GM23338 (cell line): ENCODE measurements at regions not wholly inside any gene's neighbourhood (a gene's known extent, or its start where the extent isn't known, plus 50 kb on each side); places are given as distances from the start of the nearest gene placed in this dataset.

Source experiments
- ATAC-seq: fragments of 200-7000 bp; cut with Tn5 transposase; 3 replicates; pipeline ENCODE4 v1.9.1; 2020
- DNase-seq: peaks from one replicate; pipeline ENCODE4 v3.0.0-alpha.2; 2015; ENCODE audit warnings: low spot score
- H2AFZ ChIP-seq: fragments of 200-600 bp; sonication (generic); 2 replicates; pipeline ENCODE4 v1.8.0; 2016; ENCODE audit warnings: antibody characterized with exemption, mild to moderate bottlenecking, moderate library complexity
- H3F3A ChIP-seq: fragments of 200-600 bp; sonication (generic); replicated peaks from 2 replicates; pipeline ENCODE4 v1.8.0; 2017; ENCODE audit warnings: antibody characterized with exemption, mixed run types, low read depth
- H3K27ac ChIP-seq: fragments of 200-600 bp; sonication (generic); 2 replicates; pipeline ENCODE4 v1.6.1; 2016; ENCODE audit warnings: low read depth
- H3K27me3 ChIP-seq: fragments of 200-600 bp; sonication (generic); 2 replicates; pipeline ENCODE4 v1.8.0; 2016; ENCODE audit warnings: mild to moderate bottlenecking, mixed run types, moderate library complexity; ENCODE audit not compliant: insufficient read depth
- H3K36me3 ChIP-seq: fragments of 200-600 bp; sonication (generic); 2 replicates; pipeline ENCODE4 v1.8.0; 2016; ENCODE audit warnings: mild to moderate bottlenecking; ENCODE audit not compliant: insufficient read depth
- H3K4me1 ChIP-seq: fragments of 200-600 bp; sonication (generic); 2 replicates; pipeline ENCODE4 v1.8.0; 2016; ENCODE audit warnings: mild to moderate bottlenecking, moderate library complexity; ENCODE audit not compliant: insufficient read depth
- H3K4me2 ChIP-seq: fragments of 200-600 bp; sonication (generic); 2 replicates; pipeline ENCODE4 v1.7.1; 2017; ENCODE audit warnings: mixed run types
- H3K4me3 ChIP-seq: fragments of 200-600 bp; sonication (generic); 2 replicates; pipeline ENCODE4 v1.6.1; 2016; ENCODE audit warnings: mixed run types
- H3K79me2 ChIP-seq: fragments of 200-600 bp; sonication (generic); replicated peaks from 2 replicates; pipeline ENCODE4 v1.8.0; 2017; ENCODE audit warnings: mild to moderate bottlenecking; ENCODE audit not compliant: insufficient read depth
- H3K9me2 ChIP-seq: fragments of 200-600 bp; sonication (generic); 2 replicates; pipeline ENCODE4 v1.8.0; 2017; ENCODE audit not compliant: insufficient read depth
- H4K20me1 ChIP-seq: fragments of 200-600 bp; sonication (generic); replicated peaks from 2 replicates; pipeline ENCODE4 v1.8.0; 2017; ENCODE audit warnings: mild to moderate bottlenecking; ENCODE audit not compliant: insufficient read depth
- H3K27ac Mint-ChIP-seq: 2 replicates; pipeline ENCODE4 v1.8.0; 2020; ENCODE audit warnings: inconsistent platforms, mild to moderate bottlenecking, moderate library complexity, mixed read lengths
- H3K27me3 Mint-ChIP-seq: 3 replicates; pipeline ENCODE4 v1.8.0; 2022; ENCODE audit warnings: low read depth, mild to moderate bottlenecking, moderate library complexity, mixed read lengths, inconsistent platforms; ENCODE audit not compliant: insufficient read depth, poor library complexity
- H3K36me3 Mint-ChIP-seq: 3 replicates; pipeline ENCODE4 v1.8.0; 2021; ENCODE audit warnings: low read depth, mild to moderate bottlenecking, inconsistent platforms, moderate library complexity, mixed read lengths
- H3K4me1 Mint-ChIP-seq: 3 replicates; pipeline ENCODE4 v1.8.0; 2020; ENCODE audit warnings: mild to moderate bottlenecking, inconsistent platforms, mixed read lengths
- H3K4me3 Mint-ChIP-seq: 3 replicates; pipeline ENCODE4 v1.8.0; 2021; ENCODE audit warnings: moderate library complexity, mild to moderate bottlenecking, inconsistent platforms, mixed read lengths
- H3K9me3 Mint-ChIP-seq: 3 replicates; pipeline ENCODE4 v1.8.0; 2020; ENCODE audit warnings: moderate library complexity, mild to moderate bottlenecking, inconsistent platforms, mixed read lengths
- CREB1 ChIP-seq: fragments of 250-450 bp; sonication (Bioruptor Pico); IDR thresholded peaks from 2 replicates; pipeline ENCODE4 v1.5.0; 2020; ENCODE audit warnings: low read depth, mild to moderate bottlenecking, moderate library complexity
- EZH2 ChIP-seq: fragments of 200-600 bp; sonication (generic); IDR thresholded peaks from one replicate; pipeline ENCODE4 v1.8.0; 2017; ENCODE audit warnings: antibody characterized with exemption, mild to moderate bottlenecking, low read depth; ENCODE audit not compliant: unreplicated experiment
- EZH2phosphoT487 ChIP-seq: fragments of 200-600 bp; sonication (generic); IDR thresholded peaks from one replicate; pipeline ENCODE4 v1.8.1; 2018; ENCODE audit warnings: antibody characterized with exemption; ENCODE audit not compliant: unreplicated experiment
- JUNB ChIP-seq: IDR thresholded peaks from one replicate; pipeline ENCODE4 v1.6.1; 2016; ENCODE audit warnings: antibody characterized with exemption; ENCODE audit not compliant: unreplicated experiment
- NANOG ChIP-seq: IDR thresholded peaks from 2 replicates; pipeline ENCODE4 v1.6.1; 2016; ENCODE audit warnings: antibody characterized with exemption, borderline replicate concordance
- POLR2AphosphoS5 ChIP-seq: IDR thresholded peaks from 2 replicates; pipeline ENCODE4 v1.6.1; 2016; ENCODE audit warnings: antibody characterized with exemption, low read depth
- ZNF114 ChIP-seq: fragments of 250-450 bp; sonication (Bioruptor Pico); IDR thresholded peaks from 2 replicates; pipeline ENCODE4 v1.5.0; 2020; ENCODE audit warnings: mild to moderate bottlenecking, moderate library complexity
- ZNF331 ChIP-seq: fragments of 250-450 bp; sonication (Bioruptor Pico); IDR thresholded peaks from 2 replicates; pipeline ENCODE4 v1.5.0; 2020; ENCODE audit warnings: low read depth, mild to moderate bottlenecking, moderate library complexity
- TF ChIP-seq, protein P1 (sequence below): IDR thresholded peaks from one replicate; pipeline ENCODE4 v1.6.1; 2018; ENCODE audit warnings: antibody characterized with exemption; ENCODE audit not compliant: unreplicated experiment
- TF ChIP-seq, protein P2 (sequence below), 2 experiments: fragments of 200-600 bp in 1 of 2; sonication (generic) in 1 of 2; conservative IDR thresholded peaks; 2 replicates each; pipeline versions ENCODE4 v1.5.1 to v1.6.1; 2016 to 2017; ENCODE audit warnings: antibody characterized with exemption in 2 of 2, low read depth in 2 of 2, mild to moderate bottlenecking in 2 of 2, moderate library complexity in 1 of 2
- TF ChIP-seq, protein P3 (sequence below): fragments of 250-450 bp; sonication (Bioruptor Pico); IDR thresholded peaks from 2 replicates; pipeline ENCODE4 v1.5.0; 2020; ENCODE audit warnings: mild to moderate bottlenecking, moderate library complexity

DNA sequence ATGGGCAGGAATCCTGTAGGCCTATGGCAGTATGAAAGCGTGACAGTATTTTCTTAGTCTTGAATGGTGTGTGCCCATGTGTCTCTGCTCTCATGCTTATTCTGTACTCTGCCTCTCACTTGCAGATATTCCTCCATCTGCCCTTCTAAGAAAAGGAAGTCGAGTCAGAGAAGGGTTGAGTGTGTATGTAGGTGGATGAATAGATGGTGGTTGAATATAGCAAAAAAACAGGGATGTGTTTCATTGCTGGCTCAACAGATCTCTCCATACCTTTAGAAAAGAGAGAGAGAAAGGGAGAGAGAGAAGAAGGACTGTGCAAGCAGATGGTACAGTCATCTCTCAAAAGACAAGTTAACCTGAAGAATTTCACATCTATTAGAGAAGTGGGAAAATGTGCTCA, 381.5 kb downstream of the FBXW7 start:
- DNase-seq: no peak
- no peak overlapping the region for H3K4me3 ChIP-seq
- ATAC-seq: no peak
- no peaks in the 10 kb centered on the region for H3K79me2 ChIP-seq
- no peaks in the 10 kb centered on the region for H3K36me3 Mint-ChIP-seq
- H2AFZ ChIP-seq: no peak overlapping the region
- no peaks in the 10 kb centered on the region for H4K20me1 ChIP-seq
- H3K4me2 ChIP-seq: no peak overlapping the region
- no peak overlapping the region for H3K4me3 Mint-ChIP-seq
- no peak overlapping the region for H3K27ac Mint-ChIP-seq
- H3K36me3 ChIP-seq: no peaks in the 10 kb centered on the region; the same call in 1 of the 2 replicates
- TF ChIP-seq, protein P1, sequence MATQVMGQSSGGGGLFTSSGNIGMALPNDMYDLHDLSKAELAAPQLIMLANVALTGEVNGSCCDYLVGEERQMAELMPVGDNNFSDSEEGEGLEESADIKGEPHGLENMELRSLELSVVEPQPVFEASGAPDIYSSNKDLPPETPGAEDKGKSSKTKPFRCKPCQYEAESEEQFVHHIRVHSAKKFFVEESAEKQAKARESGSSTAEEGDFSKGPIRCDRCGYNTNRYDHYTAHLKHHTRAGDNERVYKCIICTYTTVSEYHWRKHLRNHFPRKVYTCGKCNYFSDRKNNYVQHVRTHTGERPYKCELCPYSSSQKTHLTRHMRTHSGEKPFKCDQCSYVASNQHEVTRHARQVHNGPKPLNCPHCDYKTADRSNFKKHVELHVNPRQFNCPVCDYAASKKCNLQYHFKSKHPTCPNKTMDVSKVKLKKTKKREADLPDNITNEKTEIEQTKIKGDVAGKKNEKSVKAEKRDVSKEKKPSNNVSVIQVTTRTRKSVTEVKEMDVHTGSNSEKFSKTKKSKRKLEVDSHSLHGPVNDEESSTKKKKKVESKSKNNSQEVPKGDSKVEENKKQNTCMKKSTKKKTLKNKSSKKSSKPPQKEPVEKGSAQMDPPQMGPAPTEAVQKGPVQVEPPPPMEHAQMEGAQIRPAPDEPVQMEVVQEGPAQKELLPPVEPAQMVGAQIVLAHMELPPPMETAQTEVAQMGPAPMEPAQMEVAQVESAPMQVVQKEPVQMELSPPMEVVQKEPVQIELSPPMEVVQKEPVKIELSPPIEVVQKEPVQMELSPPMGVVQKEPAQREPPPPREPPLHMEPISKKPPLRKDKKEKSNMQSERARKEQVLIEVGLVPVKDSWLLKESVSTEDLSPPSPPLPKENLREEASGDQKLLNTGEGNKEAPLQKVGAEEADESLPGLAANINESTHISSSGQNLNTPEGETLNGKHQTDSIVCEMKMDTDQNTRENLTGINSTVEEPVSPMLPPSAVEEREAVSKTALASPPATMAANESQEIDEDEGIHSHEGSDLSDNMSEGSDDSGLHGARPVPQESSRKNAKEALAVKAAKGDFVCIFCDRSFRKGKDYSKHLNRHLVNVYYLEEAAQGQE: no peak
- TF ChIP-seq, protein P2, sequence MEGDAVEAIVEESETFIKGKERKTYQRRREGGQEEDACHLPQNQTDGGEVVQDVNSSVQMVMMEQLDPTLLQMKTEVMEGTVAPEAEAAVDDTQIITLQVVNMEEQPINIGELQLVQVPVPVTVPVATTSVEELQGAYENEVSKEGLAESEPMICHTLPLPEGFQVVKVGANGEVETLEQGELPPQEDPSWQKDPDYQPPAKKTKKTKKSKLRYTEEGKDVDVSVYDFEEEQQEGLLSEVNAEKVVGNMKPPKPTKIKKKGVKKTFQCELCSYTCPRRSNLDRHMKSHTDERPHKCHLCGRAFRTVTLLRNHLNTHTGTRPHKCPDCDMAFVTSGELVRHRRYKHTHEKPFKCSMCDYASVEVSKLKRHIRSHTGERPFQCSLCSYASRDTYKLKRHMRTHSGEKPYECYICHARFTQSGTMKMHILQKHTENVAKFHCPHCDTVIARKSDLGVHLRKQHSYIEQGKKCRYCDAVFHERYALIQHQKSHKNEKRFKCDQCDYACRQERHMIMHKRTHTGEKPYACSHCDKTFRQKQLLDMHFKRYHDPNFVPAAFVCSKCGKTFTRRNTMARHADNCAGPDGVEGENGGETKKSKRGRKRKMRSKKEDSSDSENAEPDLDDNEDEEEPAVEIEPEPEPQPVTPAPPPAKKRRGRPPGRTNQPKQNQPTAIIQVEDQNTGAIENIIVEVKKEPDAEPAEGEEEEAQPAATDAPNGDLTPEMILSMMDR (conservative IDR thresholded peaks at IDR 0.05; ENCODE audit: low read depth in 2 of 2): no peak
- TF ChIP-seq CREB1 (CRISPR knock-in tag) (no peak), JUNB (no peak), POLR2AphosphoS5 (no peak), ZNF114 (CRISPR knock-in tag) (no peak), EZH2 (no peak), EZH2phosphoT487 (no peak), NANOG (no peak), ZNF331 (CRISPR knock-in tag) (no peak)
- TF ChIP-seq, protein P3, sequence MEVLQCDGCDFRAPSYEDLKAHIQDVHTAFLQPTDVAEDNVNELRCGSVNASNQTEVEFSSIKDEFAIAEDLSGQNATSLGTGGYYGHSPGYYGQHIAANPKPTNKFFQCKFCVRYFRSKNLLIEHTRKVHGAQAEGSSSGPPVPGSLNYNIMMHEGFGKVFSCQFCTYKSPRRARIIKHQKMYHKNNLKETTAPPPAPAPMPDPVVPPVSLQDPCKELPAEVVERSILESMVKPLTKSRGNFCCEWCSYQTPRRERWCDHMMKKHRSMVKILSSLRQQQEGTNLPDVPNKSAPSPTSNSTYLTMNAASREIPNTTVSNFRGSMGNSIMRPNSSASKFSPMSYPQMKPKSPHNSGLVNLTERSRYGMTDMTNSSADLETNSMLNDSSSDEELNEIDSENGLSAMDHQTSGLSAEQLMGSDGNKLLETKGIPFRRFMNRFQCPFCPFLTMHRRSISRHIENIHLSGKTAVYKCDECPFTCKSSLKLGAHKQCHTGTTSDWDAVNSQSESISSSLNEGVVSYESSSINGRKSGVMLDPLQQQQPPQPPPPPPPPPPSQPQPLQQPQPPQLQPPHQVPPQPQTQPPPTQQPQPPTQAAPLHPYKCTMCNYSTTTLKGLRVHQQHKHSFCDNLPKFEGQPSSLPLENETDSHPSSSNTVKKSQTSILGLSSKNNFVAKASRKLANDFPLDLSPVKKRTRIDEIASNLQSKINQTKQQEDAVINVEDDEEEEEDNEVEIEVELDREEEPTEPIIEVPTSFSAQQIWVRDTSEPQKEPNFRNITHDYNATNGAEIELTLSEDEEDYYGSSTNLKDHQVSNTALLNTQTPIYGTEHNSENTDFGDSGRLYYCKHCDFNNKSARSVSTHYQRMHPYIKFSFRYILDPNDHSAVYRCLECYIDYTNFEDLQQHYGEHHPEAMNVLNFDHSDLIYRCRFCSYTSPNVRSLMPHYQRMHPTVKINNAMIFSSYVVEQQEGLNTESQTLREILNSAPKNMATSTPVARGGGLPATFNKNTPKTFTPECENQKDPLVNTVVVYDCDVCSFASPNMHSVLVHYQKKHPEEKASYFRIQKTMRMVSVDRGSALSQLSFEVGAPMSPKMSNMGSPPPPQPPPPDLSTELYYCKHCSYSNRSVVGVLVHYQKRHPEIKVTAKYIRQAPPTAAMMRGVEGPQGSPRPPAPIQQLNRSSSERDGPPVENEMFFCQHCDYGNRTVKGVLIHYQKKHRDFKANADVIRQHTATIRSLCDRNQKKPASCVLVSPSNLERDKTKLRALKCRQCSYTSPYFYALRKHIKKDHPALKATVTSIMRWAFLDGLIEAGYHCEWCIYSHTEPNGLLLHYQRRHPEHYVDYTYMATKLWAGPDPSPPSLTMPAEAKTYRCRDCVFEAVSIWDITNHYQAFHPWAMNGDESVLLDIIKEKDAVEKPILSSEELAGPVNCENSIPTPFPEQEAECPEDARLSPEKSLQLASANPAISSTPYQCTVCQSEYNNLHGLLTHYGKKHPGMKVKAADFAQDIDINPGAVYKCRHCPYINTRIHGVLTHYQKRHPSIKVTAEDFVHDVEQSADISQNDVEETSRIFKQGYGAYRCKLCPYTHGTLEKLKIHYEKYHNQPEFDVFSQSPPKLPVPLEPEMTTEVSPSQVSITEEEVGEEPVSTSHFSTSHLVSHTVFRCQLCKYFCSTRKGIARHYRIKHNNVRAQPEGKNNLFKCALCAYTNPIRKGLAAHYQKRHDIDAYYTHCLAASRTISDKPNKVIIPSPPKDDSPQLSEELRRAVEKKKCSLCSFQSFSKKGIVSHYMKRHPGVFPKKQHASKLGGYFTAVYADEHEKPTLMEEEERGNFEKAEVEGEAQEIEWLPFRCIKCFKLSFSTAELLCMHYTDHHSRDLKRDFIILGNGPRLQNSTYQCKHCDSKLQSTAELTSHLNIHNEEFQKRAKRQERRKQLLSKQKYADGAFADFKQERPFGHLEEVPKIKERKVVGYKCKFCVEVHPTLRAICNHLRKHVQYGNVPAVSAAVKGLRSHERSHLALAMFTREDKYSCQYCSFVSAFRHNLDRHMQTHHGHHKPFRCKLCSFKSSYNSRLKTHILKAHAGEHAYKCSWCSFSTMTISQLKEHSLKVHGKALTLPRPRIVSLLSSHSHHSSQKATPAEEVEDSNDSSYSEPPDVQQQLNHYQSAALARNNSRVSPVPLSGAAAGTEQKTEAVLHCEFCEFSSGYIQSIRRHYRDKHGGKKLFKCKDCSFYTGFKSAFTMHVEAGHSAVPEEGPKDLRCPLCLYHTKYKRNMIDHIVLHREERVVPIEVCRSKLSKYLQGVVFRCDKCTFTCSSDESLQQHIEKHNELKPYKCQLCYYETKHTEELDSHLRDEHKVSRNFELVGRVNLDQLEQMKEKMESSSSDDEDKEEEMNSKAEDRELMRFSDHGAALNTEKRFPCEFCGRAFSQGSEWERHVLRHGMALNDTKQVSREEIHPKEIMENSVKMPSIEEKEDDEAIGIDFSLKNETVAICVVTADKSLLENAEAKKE: no peak
- peaks cover 3% of the 10 kb centered on the region; the same call in 2 of the 3 replicates for H3K4me1 Mint-ChIP-seq
- peaks cover 2% of the 10 kb centered on the region for H3K27me3 Mint-ChIP-seq
- H3F3A ChIP-seq: no peaks in the 10 kb centered on the region
- H3K9me2 ChIP-seq: peaks cover 9% of the 10 kb centered on the region
- no peak overlapping the region for H3K27ac ChIP-seq
- no peaks in the 10 kb centered on the region for H3K4me1 ChIP-seq
- peaks cover 3% of the 10 kb centered on the region; the same call in 2 of the 3 replicates for H3K9me3 Mint-ChIP-seq
- no peaks in the 10 kb centered on the region for H3K27me3 ChIP-seq
